Activated CD4-positive, alpha-beta T cell treated with anti-CD3 and anti-CD28 coated beads, Interleukin-2, amount 10 ng/mL, durations not matched to agents 7 days and 5 days (primary cell): ENCODE measurements at regions not wholly inside any gene's neighbourhood (a gene's known extent, or its start where the extent isn't known, plus 50 kb on each side); places are given as distances from the start of the nearest gene placed in this dataset.
"Not testable (repeated sequence)": the region's sequence is repeated elsewhere in the genome, so short reads cannot be mapped to it uniquely, and the experiment has no call there.

Source experiments
- CTCF ChIA-PET: fragments of 350-600 bp; sonication (Branson Sonifier 250); formaldehyde crosslinking; loops from one replicate; lab custom pipeline; 2021; ENCODE audit warnings: antibody characterized with exemption; lab: Charles Lee
- POLR2A ChIA-PET: fragments of 350-600 bp; sonication (Branson Sonifier 250); formaldehyde crosslinking; loops from one replicate; lab custom pipeline; 2021; ENCODE audit warnings: antibody characterized with exemption; lab: Charles Lee
- DNase-seq: peaks from one replicate; pipeline ENCODE4 v3.0.0-alpha.2; 2020
- H3K27ac Mint-ChIP-seq: one replicate; pipeline ENCODE4 v1.8.0; 2021; ENCODE audit warnings: mild to moderate bottlenecking, moderate library complexity, mixed read lengths
- H3K27me3 Mint-ChIP-seq: one replicate; pipeline ENCODE4 v1.8.0; 2021; ENCODE audit warnings: mixed read lengths
- H3K36me3 Mint-ChIP-seq: one replicate; pipeline ENCODE4 v1.8.0; 2021; ENCODE audit warnings: low read depth, mixed read lengths
- H3K4me1 Mint-ChIP-seq: one replicate; pipeline ENCODE4 v1.8.0; 2021; ENCODE audit warnings: mixed read lengths
- H3K4me3 Mint-ChIP-seq: one replicate; pipeline ENCODE4 v1.8.0; 2021; ENCODE audit warnings: mild to moderate bottlenecking, moderate library complexity, mixed read lengths
- H3K9me3 Mint-ChIP-seq: one replicate; pipeline ENCODE4 v1.8.0; 2021; ENCODE audit warnings: mixed read lengths

- no peak for DNase-seq
- Mint-ChIP-seq H3K27ac (no peak overlapping the region), H3K27me3 (peaks cover 4% of the 10 kb centered on the region), H3K36me3 (no peaks in the 10 kb centered on the region), H3K9me3 (peaks cover 5% of the 10 kb centered on the region), H3K4me3 (no peak overlapping the region), H3K4me1 (no peaks in the 10 kb centered on the region)
- ChIA-PET POLR2A (no interaction called here), CTCF (no interaction called here)
Measured at GRCh38 chr15:49731187-49732099, 110.6 kb downstream of the DTWD1 start.

GRCh38 chr15:49732109-49732508 is 111.3 kb downstream of the DTWD1 start:
- DNase-seq, H3K4me3 Mint-ChIP-seq, CTCF ChIA-PET, H3K36me3 Mint-ChIP-seq, H3K9me3 Mint-ChIP-seq, H3K27me3 Mint-ChIP-seq, H3K27ac Mint-ChIP-seq, H3K4me1 Mint-ChIP-seq, POLR2A ChIA-PET: not testable (repeated sequence)

GRCh38 chr15:49734089-49734488 is 113.2 kb downstream of the DTWD1 start:
- H3K4me3 Mint-ChIP-seq, POLR2A ChIA-PET, H3K36me3 Mint-ChIP-seq, H3K27me3 Mint-ChIP-seq, H3K9me3 Mint-ChIP-seq, DNase-seq, CTCF ChIA-PET, H3K4me1 Mint-ChIP-seq, H3K27ac Mint-ChIP-seq: not testable (repeated sequence)

- Mint-ChIP-seq H3K4me3 (no peak overlapping the region), H3K27ac (no peak overlapping the region), H3K9me3 (peaks cover 2% of the 10 kb centered on the region), H3K27me3 (peaks cover 10% of the 10 kb centered on the region), H3K4me1 (no peaks in the 10 kb centered on the region), H3K36me3 (no peaks in the 10 kb centered on the region)
- ChIA-PET POLR2A (no interaction called here), CTCF (no interaction called here)
- no peak for DNase-seq
Measured at GRCh38 chr15:49734831-49735508, 114.1 kb downstream of the DTWD1 start.

GRCh38 chr15:49737127-49737526 is 116.3 kb downstream of the DTWD1 start:
- Mint-ChIP-seq H3K4me1 (no peaks in the 10 kb centered on the region), H3K27ac (no peak overlapping the region), H3K27me3 (peaks cover 10% of the 10 kb centered on the region), H3K4me3 (no peak overlapping the region), H3K36me3 (no peaks in the 10 kb centered on the region), H3K9me3 (peaks cover 2% of the 10 kb centered on the region)
- ChIA-PET POLR2A (no interaction called here), CTCF (no interaction called here)
- DNase-seq = no peak

GRCh38 chr15:49741712-49742111 is 120.9 kb downstream of the DTWD1 start:
- H3K4me1 Mint-ChIP-seq = no peaks in the 10 kb centered on the region
- H3K4me3 Mint-ChIP-seq = no peak overlapping the region
- H3K36me3 Mint-ChIP-seq = no peaks in the 10 kb centered on the region
- no peak overlapping the region for H3K27ac Mint-ChIP-seq
- POLR2A ChIA-PET = no interaction called here
- H3K9me3 Mint-ChIP-seq = peaks cover 2% of the 10 kb centered on the region
- CTCF ChIA-PET = interaction anchor here (0.5 kb wide), 1 partner anchor 21 kb away, joined by 3 read pairs; no protein-coding TSS in a partner anchor
- DNase-seq = no peak
- peaks cover 14% of the 10 kb centered on the region for H3K27me3 Mint-ChIP-seq

- Mint-ChIP-seq H3K27ac (no peak overlapping the region), H3K27me3 (peaks cover 11% of the 10 kb centered on the region)
Measured at GRCh38 chr15:49742381-49742780, 121.5 kb downstream of the DTWD1 start.

GRCh38 chr15:49747340-49747739 is 126.5 kb downstream of the DTWD1 start:
- ChIA-PET POLR2A (no interaction called here), CTCF (no interaction called here)
- H3K36me3 Mint-ChIP-seq = no peaks in the 10 kb centered on the region
- peaks cover 9% of the 10 kb centered on the region for H3K27me3 Mint-ChIP-seq
- H3K9me3 Mint-ChIP-seq = no peaks in the 10 kb centered on the region
- no peak for DNase-seq
- no peak overlapping the region for H3K27ac Mint-ChIP-seq
- no peak overlapping the region for H3K4me3 Mint-ChIP-seq
- H3K4me1 Mint-ChIP-seq = no peaks in the 10 kb centered on the region

More at GRCh38 chr15:49742381-49742780, 121.5 kb downstream of the DTWD1 start:
- Mint-ChIP-seq H3K9me3 (no peaks in the 10 kb centered on the region), H3K36me3 (no peaks in the 10 kb centered on the region), H3K4me3 (no peak overlapping the region), H3K4me1 (no peaks in the 10 kb centered on the region)
- CTCF ChIA-PET = interaction anchor here (0.5 kb wide), 1 partner anchor 21 kb away, joined by 3 read pairs; no protein-coding TSS in a partner anchor
- DNase-seq = no peak
- POLR2A ChIA-PET = no interaction called here

- no peak overlapping the region for H3K4me3 Mint-ChIP-seq
- no peak for DNase-seq
- H3K27me3 Mint-ChIP-seq = peaks cover 9% of the 10 kb centered on the region
- H3K36me3 Mint-ChIP-seq = no peaks in the 10 kb centered on the region
- POLR2A ChIA-PET = no interaction called here
- CTCF ChIA-PET = no interaction called here
- H3K27ac Mint-ChIP-seq = no peak overlapping the region
- H3K4me1 Mint-ChIP-seq = no peaks in the 10 kb centered on the region
- H3K9me3 Mint-ChIP-seq = no peaks in the 10 kb centered on the region
Measured at GRCh38 chr15:49748791-49749190, 127.9 kb downstream of the DTWD1 start.

GRCh38 chr15:49750553-49750952 is 129.7 kb downstream of the DTWD1 start:
- Mint-ChIP-seq H3K4me1 (no peaks in the 10 kb centered on the region), H3K4me3 (no peak overlapping the region), H3K27ac (no peak overlapping the region), H3K36me3 (no peaks in the 10 kb centered on the region), H3K27me3 (no peaks in the 10 kb centered on the region), H3K9me3 (no peaks in the 10 kb centered on the region)
- POLR2A ChIA-PET = no interaction called here
- CTCF ChIA-PET = no interaction called here
- DNase-seq = no peak

- CTCF ChIA-PET = no interaction called here
Measured at GRCh38 chr15:49751191-49751590, 130.3 kb downstream of the DTWD1 start.

GRCh38 chr15:49751751-49752150 is 130.9 kb downstream of the DTWD1 start:
- DNase-seq = no peak
- Mint-ChIP-seq H3K4me3 (no peak overlapping the region), H3K9me3 (no peaks in the 10 kb centered on the region), H3K4me1 (no peaks in the 10 kb centered on the region), H3K27ac (no peak overlapping the region), H3K27me3 (no peaks in the 10 kb centered on the region), H3K36me3 (no peaks in the 10 kb centered on the region)
- ChIA-PET CTCF (interaction anchor here (1.2 kb wide), 1 partner anchor 12 kb away, joined by 3 read pairs; no protein-coding TSS in a partner anchor), POLR2A (no interaction called here)

More at GRCh38 chr15:49751191-49751590, 130.3 kb downstream of the DTWD1 start:
- DNase-seq = no peak
- Mint-ChIP-seq H3K4me1 (no peaks in the 10 kb centered on the region), H3K36me3 (no peaks in the 10 kb centered on the region), H3K9me3 (no peaks in the 10 kb centered on the region), H3K4me3 (no peak overlapping the region), H3K27me3 (no peaks in the 10 kb centered on the region), H3K27ac (no peak overlapping the region)
- POLR2A ChIA-PET = no interaction called here

- Mint-ChIP-seq H3K36me3 (no peaks in the 10 kb centered on the region), H3K27ac (no peak overlapping the region), H3K27me3 (no peaks in the 10 kb centered on the region), H3K4me3 (no peak overlapping the region), H3K9me3 (no peaks in the 10 kb centered on the region), H3K4me1 (no peaks in the 10 kb centered on the region)
- no peak for DNase-seq
- ChIA-PET CTCF (interaction anchor here (1.2 kb wide), 1 partner anchor 11 kb away, joined by 3 read pairs; no protein-coding TSS in a partner anchor), POLR2A (no interaction called here)
Measured at GRCh38 chr15:49752517-49752916, 131.7 kb downstream of the DTWD1 start.
